GM12878 (cell line): ENCODE measurements at regions not wholly inside any gene's neighbourhood (a gene's known extent, or its start where the extent isn't known, plus 50 kb on each side); places are given as distances from the start of the nearest gene placed in this dataset.

Source experiments
- ATAC-seq: fragments of 200-7000 bp; cut with Tn5 transposase; 3 replicates; pipeline ENCODE4 v1.9.1; 2020; ENCODE audit warnings: mild to moderate bottlenecking, moderate library complexity
- BruUV-seq: library from RNA; stranded (reverse); fragments of 400-500 nt; replicated peaks from 2 replicates; lab custom pipeline; 2021; lab: Mats Ljungman, UMichigan
- CTCF ChIA-PET: fragments of 300-600 bp; sonication (Branson Sonifier 250); formaldehyde crosslinking; extraction: SDS; loops from one replicate; lab custom pipeline; 2021; ENCODE audit warnings: inconsistent platforms; lab: Yijun Ruan, JAX
- POLR2A ChIA-PET: fragments of 350-600 bp; formaldehyde crosslinking; extraction: SDS; loops from one replicate; lab custom pipeline; 2021; ENCODE audit warnings: inconsistent platforms; lab: Charles Lee
- RAD21 ChIA-PET: fragments of 300-600 bp; sonication (Branson Sonifier 250); formaldehyde crosslinking; loops from one replicate; lab custom pipeline; 2023; ENCODE audit warnings: antibody characterized with exemption; ENCODE audit not compliant: unreplicated experiment; lab: Charles Lee
- SMC1A ChIA-PET: fragments of 300-600 bp; sonication (Branson Sonifier 250); formaldehyde crosslinking; loops from one replicate; lab custom pipeline; 2023; ENCODE audit not compliant: unreplicated experiment, uncharacterized antibody; lab: Charles Lee
- DNase-seq: peaks from one replicate; pipeline ENCODE4 v3.0.0-alpha.2; 2011; ENCODE audit warnings: low read depth, low spot score
- FAIRE-seq: peaks from 3 replicates; lab custom pipeline; 2011; peaks lifted over from hg19 to GRCh38; lab: Jason Lieb, UNC
- H2AFZ ChIP-seq: 2 replicates; pipeline ENCODE4 v1.6.0; 2011; ENCODE audit warnings: low read depth, low read length, control low read depth; ENCODE audit not compliant: control insufficient read depth
- H3K27ac ChIP-seq: 2 replicates; pipeline ENCODE4 v1.5.1; 2011; ENCODE audit warnings: control low read depth; ENCODE audit not compliant: control insufficient read depth, insufficient read depth
- H3K27me3 ChIP-seq, 2 experiments: replicated peaks in 1 of 2; 2 replicates each; pipeline versions ENCODE4 v1.6.0 to v1.6.1; 2011; ENCODE audit warnings: low read length in 1 of 2; ENCODE audit not compliant: control insufficient read depth in 2 of 2, insufficient read depth in 2 of 2
- H3K36me3 ChIP-seq, 2 experiments: 2 replicates each; pipeline ENCODE4 v1.5.1; 2011; ENCODE audit warnings: low read length in 1 of 2; ENCODE audit not compliant: control insufficient read depth in 2 of 2, insufficient read depth in 2 of 2
- H3K4me1 ChIP-seq: 2 replicates; pipeline ENCODE4 v1.6.1; 2011; ENCODE audit warnings: mild to moderate bottlenecking, low read length, moderate library complexity, mixed read lengths; ENCODE audit not compliant: control insufficient read depth, insufficient read depth
- H3K4me2 ChIP-seq: 2 replicates; pipeline ENCODE4 v1.6.0; 2011; ENCODE audit warnings: control low read depth; ENCODE audit not compliant: control insufficient read depth, insufficient read depth
- H3K4me3 ChIP-seq: fragments of 200-600 bp; sonication (generic); 2 replicates; pipeline ENCODE4 v1.5.1; 2016
- H3K79me2 ChIP-seq: 2 replicates; pipeline ENCODE4 v1.6.0; 2011; ENCODE audit warnings: low read length; ENCODE audit not compliant: control insufficient read depth, insufficient read depth
- H3K9ac ChIP-seq: 2 replicates; pipeline ENCODE4 v1.8.0; 2011; ENCODE audit warnings: low read length, control low read depth, mixed read lengths; ENCODE audit not compliant: control insufficient read depth, insufficient read depth
- H3K9me3 ChIP-seq: replicated peaks from 3 replicates; pipeline ENCODE4 v1.5.1; 2011; ENCODE audit warnings: mild to moderate bottlenecking, low read length; ENCODE audit not compliant: control insufficient read depth, insufficient read depth
- H4K20me1 ChIP-seq: 2 replicates; pipeline ENCODE4 v1.6.0; 2011; ENCODE audit not compliant: control insufficient read depth, insufficient read depth
- CREB1 ChIP-seq: IDR thresholded peaks from 2 replicates; pipeline ENCODE4 v1.6.1; 2012; ENCODE audit warnings: low read depth, mild to moderate bottlenecking, inconsistent platforms
- IKZF2 ChIP-seq, 2 experiments: fragments of 450-650 bp; IDR thresholded peaks; 2 replicates each; pipeline ENCODE4 v1.6.1; 2017; ENCODE audit warnings: mild to moderate bottlenecking in 2 of 2, moderate library complexity in 2 of 2
- IRF3 ChIP-seq: fragments of 450-650 bp; IDR thresholded peaks from 2 replicates; pipeline ENCODE4 v1.6.1; 2014; ENCODE audit warnings: mild to moderate bottlenecking
- KLF5 ChIP-seq: fragments of 450-650 bp; IDR thresholded peaks from 2 replicates; pipeline ENCODE4 v1.6.1; 2014; ENCODE audit warnings: mild to moderate bottlenecking; ENCODE audit not compliant: partially characterized antibody
- NR2C2 ChIP-seq: IDR thresholded peaks from 2 replicates; pipeline ENCODE4 v1.6.1; 2011; ENCODE audit warnings: borderline replicate concordance, low read depth; ENCODE audit not compliant: control insufficient read depth, insufficient read length
- RAD21 ChIP-seq: IDR thresholded peaks from 2 replicates; pipeline ENCODE4 v1.6.1; 2011; ENCODE audit warnings: mild to moderate bottlenecking, low read depth, low read length, moderate library complexity; ENCODE audit not compliant: insufficient read depth
- REST ChIP-seq: IDR thresholded peaks from 2 replicates; pipeline ENCODE4 v1.6.1; 2012; ENCODE audit warnings: mild to moderate bottlenecking, low read depth, low read length
- SMARCA5 ChIP-seq: fragments of 450-650 bp; IDR thresholded peaks from 2 replicates; pipeline ENCODE4 v1.6.1; 2017; ENCODE audit warnings: mild to moderate bottlenecking
- ZBTB33 ChIP-seq: fragments of 450-650 bp; IDR thresholded peaks from 2 replicates; pipeline ENCODE4 v1.6.1; 2017; ENCODE audit warnings: mild to moderate bottlenecking
- ZNF622 ChIP-seq: fragments of 450-650 bp; IDR thresholded peaks from 2 replicates; pipeline ENCODE4 v1.6.1; 2017; ENCODE audit warnings: mild to moderate bottlenecking, inconsistent platforms
- in situ Hi-C: fragments of 300-500 bp; cut with MboI; formaldehyde crosslinking; loops from 9 replicates; pipeline ENCODE4 v1.14.3; 2018; ENCODE audit warnings: mixed read lengths
- intact Hi-C: fragments of 100-400 bp; cut with micrococcal nuclease; formaldehyde crosslinking; loops from one replicate; pipeline ENCODE4 v1.14.2; 2022; ENCODE audit not compliant: unreplicated experiment

- CTCF ChIA-PET = interaction anchor here (1.4 kb wide), 1 partner anchor 52 kb away, joined by 3 read pairs; no protein-coding TSS in a partner anchor
- in situ Hi-C loops = no loop called here
- Histone ChIP-seq H3K27ac (no peak overlapping the region), H3K4me3 (no peak overlapping the region), H3K4me2 (no peak overlapping the region), H3K9me3 (no peaks in the 10 kb centered on the region), H3K9ac (no peak overlapping the region), H3K36me3 (no peaks in the 10 kb centered on the region), H2AFZ (no peak overlapping the region), H3K79me2 (no peaks in the 10 kb centered on the region), H3K4me1 (no peaks in the 10 kb centered on the region), H3K27me3 (no peaks in the 10 kb centered on the region), H4K20me1 (no peaks in the 10 kb centered on the region)
- no peak for FAIRE-seq
- intact Hi-C loops = no loop called here
- ATAC-seq = no peak
- RAD21 ChIA-PET = no interaction called here
- BruUV-seq = no TSS peak
- POLR2A ChIA-PET = no interaction called here
- no peak for TF ChIP-seq IKZF2 (IDR thresholded peaks at IDR 0.05)
- TF ChIP-seq NR2C2 = no peak
- no peak for TF ChIP-seq IRF3
- TF ChIP-seq REST = no peak
- TF ChIP-seq ZBTB33 = no peak
- no peak for TF ChIP-seq KLF5
- TF ChIP-seq RAD21 = no peak
- no peak for TF ChIP-seq ZNF622
- TF ChIP-seq SMARCA5 = no peak
- no peak for TF ChIP-seq CREB1
- SMC1A ChIA-PET = no interaction called here
- DNase-seq = no peak
Measured at GRCh38 chr4:100049872-100050271, 99.8 kb upstream of the H2AZ1 start.
